Colonic mucosa (tissue), 4 donors: ENCODE measurements at regions not wholly inside any gene's neighbourhood (a gene's known extent, or its start where the extent isn't known, plus 50 kb on each side); places are given as distances from the start of the nearest gene placed in this dataset.

Experiments used
- DNase-seq: peaks from one replicate; pipeline ENCODE4 v3.0.0-alpha.2; 2020
- H3K27ac ChIP-seq: fragments of 200-600 bp; one replicate; pipeline ENCODE4 v1.8.0; 2021
- H3K27me3 ChIP-seq: fragments of 200-600 bp; one replicate; pipeline ENCODE4 v1.8.0; 2021
- H3K36me3 ChIP-seq: fragments of 200-600 bp; one replicate; pipeline ENCODE4 v1.8.0; 2021
- H3K4me1 ChIP-seq: fragments of 200-600 bp; one replicate; pipeline ENCODE4 v1.8.0; 2021; ENCODE audit warnings: mild to moderate bottlenecking
- H3K4me3 ChIP-seq: fragments of 200-600 bp; one replicate; pipeline ENCODE4 v1.8.0; 2021
- H3K9ac ChIP-seq, 2 donors: one replicate each; pipeline ENCODE4 v1.7.0; 2013; ENCODE audit warnings: control low read depth in 2 of 2, low read depth in 2 of 2, low read length in 2 of 2
- H3K9me3 ChIP-seq: fragments of 200-600 bp; one replicate; pipeline ENCODE4 v1.8.0; 2021
- intact Hi-C: fragments of 100-400 bp; cut with DNase I; formaldehyde crosslinking; loops from one replicate; pipeline ENCODE4 v1.14.1; 2022
- TF ChIP-seq, protein P1 (sequence below): fragments of 200-600 bp; IDR thresholded peaks from one replicate; pipeline ENCODE4 v1.8.0; 2022; ENCODE audit warnings: antibody characterized with exemption, mild to moderate bottlenecking
- donor health status: healthy.
- donor health status: DM: no; HTN: no; CAD: no.
- donor health status: DM: no; HTN: no; CAD: no.

GRCh38 chr1:188462837-188463236 is 1634.1 kb downstream of the PLA2G4A start:
- Histone ChIP-seq H3K27ac (no peak overlapping the region), H3K9me3 (no peaks in the 10 kb centered on the region), H3K4me1 (no peaks in the 10 kb centered on the region), H3K9ac (no peak overlapping the region), H3K36me3 (no peaks in the 10 kb centered on the region), H3K27me3 (no peaks in the 10 kb centered on the region), H3K4me3 (no peak overlapping the region)
- intact Hi-C loops, result no loop called here
- TF ChIP-seq, protein P1, sequence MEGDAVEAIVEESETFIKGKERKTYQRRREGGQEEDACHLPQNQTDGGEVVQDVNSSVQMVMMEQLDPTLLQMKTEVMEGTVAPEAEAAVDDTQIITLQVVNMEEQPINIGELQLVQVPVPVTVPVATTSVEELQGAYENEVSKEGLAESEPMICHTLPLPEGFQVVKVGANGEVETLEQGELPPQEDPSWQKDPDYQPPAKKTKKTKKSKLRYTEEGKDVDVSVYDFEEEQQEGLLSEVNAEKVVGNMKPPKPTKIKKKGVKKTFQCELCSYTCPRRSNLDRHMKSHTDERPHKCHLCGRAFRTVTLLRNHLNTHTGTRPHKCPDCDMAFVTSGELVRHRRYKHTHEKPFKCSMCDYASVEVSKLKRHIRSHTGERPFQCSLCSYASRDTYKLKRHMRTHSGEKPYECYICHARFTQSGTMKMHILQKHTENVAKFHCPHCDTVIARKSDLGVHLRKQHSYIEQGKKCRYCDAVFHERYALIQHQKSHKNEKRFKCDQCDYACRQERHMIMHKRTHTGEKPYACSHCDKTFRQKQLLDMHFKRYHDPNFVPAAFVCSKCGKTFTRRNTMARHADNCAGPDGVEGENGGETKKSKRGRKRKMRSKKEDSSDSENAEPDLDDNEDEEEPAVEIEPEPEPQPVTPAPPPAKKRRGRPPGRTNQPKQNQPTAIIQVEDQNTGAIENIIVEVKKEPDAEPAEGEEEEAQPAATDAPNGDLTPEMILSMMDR, result no peak
- DNase-seq, result no peak

DNA sequence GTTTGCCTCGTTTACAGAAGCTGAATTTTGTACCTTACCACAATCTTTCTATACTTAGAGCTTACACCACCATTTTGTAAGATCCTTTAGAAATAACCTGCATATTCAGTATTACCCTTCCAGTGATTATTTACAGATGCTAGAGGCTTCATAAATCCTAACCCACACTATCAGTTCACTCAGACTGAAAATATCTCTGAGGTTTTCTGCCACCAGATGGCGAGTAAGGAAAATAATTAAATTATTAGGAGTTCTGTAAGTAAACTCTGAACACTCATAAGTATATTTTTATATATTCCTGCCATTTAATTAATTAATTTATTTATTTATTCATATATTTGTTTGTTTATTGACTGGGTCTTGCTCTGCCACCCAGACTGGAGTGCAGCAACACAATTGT is 1635.2 kb downstream of the PLA2G4A start:
- no peak for DNase-seq
- TF ChIP-seq, protein P1, result no peak
- intact Hi-C loops, result no loop called here

DNA sequence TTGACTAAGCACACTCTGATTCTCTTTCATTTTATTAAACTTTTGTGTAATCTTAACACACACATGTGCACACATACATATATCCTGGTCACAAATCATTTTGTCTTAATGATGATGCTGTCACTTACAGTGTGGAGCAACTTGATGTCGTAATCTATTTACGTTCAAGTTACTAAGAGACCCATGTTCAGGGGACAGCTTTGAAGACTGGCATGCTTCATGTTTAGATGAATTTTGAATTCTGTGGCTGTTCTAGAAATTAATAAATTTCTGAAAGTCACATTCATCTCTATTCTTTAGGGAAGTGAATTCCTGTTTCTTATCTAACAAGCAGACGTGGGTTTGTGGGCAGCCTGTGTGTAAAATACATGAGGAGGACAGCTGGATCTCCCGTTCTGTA is 1637.8 kb downstream of the PLA2G4A start:
- DNase-seq, result no peak
- no peak overlapping the region for H3K27ac ChIP-seq
- H3K27me3 ChIP-seq, result no peaks in the 10 kb centered on the region
- H3K4me3 ChIP-seq, result no peak overlapping the region
- no peak overlapping the region for H3K9ac ChIP-seq
- TF ChIP-seq, protein P1, result no peak
- H3K36me3 ChIP-seq, result no peaks in the 10 kb centered on the region
- intact Hi-C loops, result no loop called here
- H3K4me1 ChIP-seq, result no peaks in the 10 kb centered on the region
- no peaks in the 10 kb centered on the region for H3K9me3 ChIP-seq

More for the DNA sequence above, 1635.2 kb downstream of the PLA2G4A start:
- Histone ChIP-seq H3K4me1 (no peaks in the 10 kb centered on the region), H3K9me3 (no peaks in the 10 kb centered on the region), H3K9ac (no peak overlapping the region), H3K4me3 (no peak overlapping the region), H3K27ac (no peak overlapping the region), H3K27me3 (no peaks in the 10 kb centered on the region), H3K36me3 (no peaks in the 10 kb centered on the region)

DNA sequence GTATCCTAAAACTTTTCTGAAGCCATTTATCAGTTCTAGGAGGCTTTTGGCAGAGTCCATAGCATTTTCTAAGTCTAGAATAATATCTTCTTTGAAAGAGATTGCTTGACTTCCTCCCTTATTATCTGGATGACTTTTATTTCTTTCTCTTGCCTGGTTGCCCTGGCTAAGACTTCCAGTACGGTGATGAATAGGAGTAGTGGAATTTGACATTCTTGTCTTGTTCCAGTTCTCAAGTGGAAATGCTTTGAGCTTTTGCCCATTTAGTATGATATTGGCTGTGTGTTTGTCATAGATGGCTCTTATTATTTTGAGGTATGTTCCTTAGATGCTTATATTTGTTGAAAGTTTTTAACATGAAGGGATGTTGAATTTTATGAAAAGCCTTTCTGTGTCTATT is 1647.9 kb downstream of the PLA2G4A start:
- no peak for DNase-seq
- no peaks in the 10 kb centered on the region for H3K36me3 ChIP-seq
- intact Hi-C loops, result no loop called here
- no peak overlapping the region for H3K4me3 ChIP-seq
- TF ChIP-seq, protein P1, result no peak
- no peaks in the 10 kb centered on the region for H3K27me3 ChIP-seq
- no peak overlapping the region for H3K27ac ChIP-seq
- no peaks in the 10 kb centered on the region for H3K9me3 ChIP-seq
- no peaks in the 10 kb centered on the region for H3K4me1 ChIP-seq
- H3K9ac ChIP-seq, result no peak overlapping the region

DNA sequence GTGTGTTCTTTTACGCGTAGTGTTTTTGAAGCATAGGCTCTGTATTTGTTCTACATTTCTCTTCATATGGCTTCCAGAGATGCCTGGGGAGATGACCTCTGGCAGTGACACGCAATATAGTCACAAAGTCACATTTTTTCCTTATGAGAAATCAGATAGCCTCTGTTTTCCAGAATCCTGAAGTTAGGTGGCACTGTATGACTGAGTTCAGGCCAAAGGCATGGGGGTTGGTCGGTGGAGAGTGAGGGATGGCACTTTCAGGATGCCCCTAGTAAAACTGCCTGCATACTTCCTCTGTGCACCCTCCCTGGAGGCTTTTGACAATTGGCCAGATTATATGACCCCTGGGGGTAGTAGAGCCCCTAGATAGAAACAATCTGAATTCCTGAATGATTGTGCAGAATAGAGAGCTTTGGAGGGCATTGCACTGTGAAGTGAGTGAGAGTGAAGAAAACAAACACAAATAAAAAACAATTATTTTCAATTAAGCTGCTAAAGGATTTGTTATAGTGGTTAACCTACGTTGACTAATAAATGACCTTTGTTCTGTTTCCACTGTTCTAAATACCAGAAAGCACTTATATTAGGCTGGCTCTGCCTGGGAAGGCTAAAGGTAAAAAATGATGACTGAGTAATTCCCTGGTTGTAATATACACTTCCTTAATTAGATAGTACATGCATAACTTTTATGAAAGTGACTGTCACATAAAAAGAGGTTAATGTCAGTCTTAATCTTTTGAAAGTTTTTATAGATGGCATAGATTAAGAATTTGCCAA is 1660.8 kb downstream of the PLA2G4A start:
- intact Hi-C loops, result no loop called here
- TF ChIP-seq, protein P1, result no peak
- Histone ChIP-seq H3K9me3 (no peaks in the 10 kb centered on the region), H3K27me3 (no peaks in the 10 kb centered on the region), H3K27ac (no peak overlapping the region), H3K9ac (no peak overlapping the region), H3K4me1 (no peaks in the 10 kb centered on the region), H3K4me3 (no peak overlapping the region), H3K36me3 (no peaks in the 10 kb centered on the region)
- no peak for DNase-seq
